GM18511 (cell line): ENCODE measurements at regions not wholly inside any gene's neighbourhood (a gene's known extent, or its start where the extent isn't known, plus 50 kb on each side); places are given as distances from the start of the nearest gene placed in this dataset.

Experiments
- ATAC-seq: cut with Tn5 transposase; IDR thresholded peaks from one replicate; pipeline ENCODE4 v1.9.1; 2021; ENCODE audit warnings: mild to moderate bottlenecking, moderate library complexity; ENCODE audit not compliant: unreplicated experiment

DNA sequence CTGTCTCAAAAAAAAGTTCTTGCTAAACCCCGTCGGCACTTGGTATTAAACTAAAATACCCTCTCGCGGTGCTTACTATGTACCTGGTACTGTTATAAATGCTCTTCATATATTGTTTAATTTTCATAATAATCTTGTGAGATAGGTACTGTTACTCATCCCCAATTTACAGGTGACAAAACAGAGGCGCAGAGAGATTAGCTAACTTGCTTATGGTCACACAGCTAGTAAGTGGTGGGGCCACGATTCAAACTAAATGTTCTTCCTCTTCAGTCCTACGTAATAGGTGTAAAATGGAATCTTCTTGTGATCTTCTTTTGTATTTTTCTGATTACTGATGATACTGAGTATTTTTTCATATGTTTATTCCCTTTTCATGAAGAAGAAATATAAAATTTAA, 51.3 kb downstream of the TET3 start:
- no peak for ATAC-seq

DNA sequence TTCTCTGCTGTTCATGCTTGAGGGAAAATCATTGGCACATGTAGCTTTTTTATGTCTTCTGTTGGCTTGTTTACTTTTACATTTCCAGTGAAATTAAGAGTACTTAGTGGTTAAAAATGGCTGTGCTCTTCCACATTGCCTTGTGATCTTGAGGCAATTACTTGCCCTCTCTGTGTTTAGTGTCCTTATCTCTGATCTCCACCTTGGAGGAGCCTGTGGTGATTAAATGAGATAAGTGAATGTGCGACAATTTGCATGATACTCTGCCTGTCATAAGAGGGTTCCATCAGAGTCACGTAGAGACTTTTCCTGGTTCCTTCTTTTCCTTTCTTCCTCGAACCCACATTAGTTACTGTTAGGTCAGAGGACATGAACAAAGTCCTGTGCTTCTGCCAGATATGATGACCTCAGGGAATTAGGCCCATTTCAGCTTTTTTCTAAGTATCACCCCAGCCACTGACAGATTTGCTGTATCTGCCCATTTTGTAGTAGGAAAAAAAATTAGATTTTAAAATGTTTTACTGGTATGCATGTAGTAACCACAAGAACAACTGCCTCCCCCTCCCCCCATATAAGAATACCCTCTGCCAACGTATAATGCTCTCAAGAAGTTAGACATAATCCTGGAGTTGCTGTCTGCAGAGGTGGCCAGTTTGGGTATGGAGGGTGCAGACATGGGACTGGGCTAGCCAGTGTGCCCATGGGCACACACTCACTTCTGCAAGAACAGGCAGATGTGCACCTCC, 51.9 kb downstream of the TET3 start:
- no peak for ATAC-seq

DNA sequence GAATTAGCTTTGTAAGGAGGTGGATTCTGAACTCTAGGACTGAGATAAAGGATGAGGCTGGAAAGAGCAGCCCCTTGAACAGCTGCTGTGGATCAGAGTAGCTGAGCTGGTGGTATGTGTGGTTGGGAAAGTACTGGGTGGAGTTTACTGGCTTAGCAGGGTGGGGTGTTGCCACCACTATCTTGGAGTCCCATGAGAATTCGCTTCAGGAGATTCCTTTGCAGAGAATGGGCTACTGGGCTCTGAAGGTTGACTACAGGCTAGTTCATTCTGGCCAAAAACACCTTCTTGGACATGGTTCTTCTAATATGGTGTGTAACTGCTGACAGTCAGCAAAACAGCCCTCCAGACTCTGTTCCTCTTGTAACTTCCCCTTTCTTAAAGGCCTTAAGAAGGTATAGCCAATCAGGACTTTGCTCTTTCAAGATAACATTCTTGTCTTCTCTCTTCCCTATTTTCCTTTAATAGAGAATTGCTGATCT, 52.7 kb downstream of the TET3 start:
- peak; percentile 60 for ATAC-seq

DNA sequence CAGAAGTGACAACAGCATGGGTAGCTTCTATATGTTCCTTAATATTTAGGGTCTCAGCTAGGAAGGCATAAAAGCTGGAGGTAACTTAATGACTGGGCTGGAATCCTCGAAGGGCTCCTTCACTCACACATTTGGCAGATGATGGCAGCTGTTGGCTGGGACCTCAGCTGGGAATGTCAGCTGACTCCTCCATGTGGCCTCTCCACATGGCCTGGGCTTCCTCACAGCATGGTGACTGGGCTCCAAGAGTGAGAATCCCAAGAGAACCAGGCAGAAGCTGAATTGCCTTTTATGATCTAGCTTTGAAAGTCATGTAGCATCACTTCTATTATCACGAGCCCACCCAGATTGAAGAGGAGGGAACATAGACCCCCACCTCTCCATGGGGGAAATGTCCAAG, 54.9 kb downstream of the TET3 start:
- ATAC-seq = no peak

DNA sequence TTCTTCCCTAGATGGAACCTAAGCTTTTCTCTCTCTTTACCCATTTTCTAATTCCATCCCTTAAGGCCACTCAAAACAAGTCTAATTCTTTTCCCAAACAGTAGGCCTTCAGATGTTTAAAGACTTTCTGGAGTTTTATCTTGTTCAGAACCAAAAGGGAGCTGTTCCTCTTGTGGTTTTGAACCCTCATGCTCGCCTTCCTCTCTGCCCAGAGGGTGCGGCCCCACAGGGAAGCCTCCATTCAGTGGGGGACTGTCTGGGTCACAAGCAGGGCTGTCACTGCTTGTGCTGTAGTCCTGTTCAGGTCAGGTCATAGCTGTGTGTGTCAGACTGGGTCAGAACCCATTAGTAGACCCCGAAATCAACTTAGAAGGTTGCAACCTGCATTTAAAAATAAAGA, 56.5 kb downstream of the TET3 start:
- no peak for ATAC-seq

DNA sequence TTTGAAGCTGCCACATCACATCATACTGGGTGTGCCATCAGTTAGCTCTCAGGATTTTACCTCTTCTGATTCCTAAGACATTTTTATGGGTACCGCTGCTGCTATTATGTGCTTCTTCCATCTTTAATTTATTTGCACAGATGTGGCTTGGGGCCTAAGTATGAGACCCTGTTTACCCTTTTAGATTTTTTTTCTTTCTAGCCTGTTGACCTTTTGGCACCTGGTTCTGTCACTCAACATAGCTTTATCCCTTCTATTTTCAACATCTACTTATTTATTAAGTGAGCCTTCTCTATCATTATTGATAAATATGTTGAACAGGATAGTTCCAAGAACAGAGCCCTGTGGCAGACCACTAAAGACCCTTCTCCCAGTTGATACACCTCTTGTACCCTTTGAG, 57.0 kb downstream of the TET3 start:
- ATAC-seq = no peak

DNA sequence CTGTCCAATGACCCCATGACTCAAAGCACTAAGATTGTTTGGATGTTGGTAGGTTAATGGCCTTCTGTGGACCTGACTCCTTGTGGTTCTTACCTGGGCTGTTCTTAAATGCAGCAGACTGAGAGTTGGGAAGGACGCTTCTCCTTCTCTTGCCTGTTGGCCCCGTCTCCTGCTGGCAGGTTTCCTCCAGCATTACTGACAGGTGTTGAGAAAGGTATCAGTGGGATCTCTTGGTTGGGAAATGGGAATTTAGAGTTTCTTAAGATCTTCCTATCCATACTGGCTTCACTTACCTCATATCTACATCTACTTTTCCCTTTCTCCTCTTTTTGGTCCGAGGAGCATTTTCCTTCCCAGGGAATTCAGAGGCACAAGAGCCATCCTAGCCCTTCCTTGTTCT, 57.9 kb downstream of the TET3 start:
- ATAC-seq = no peak

DNA sequence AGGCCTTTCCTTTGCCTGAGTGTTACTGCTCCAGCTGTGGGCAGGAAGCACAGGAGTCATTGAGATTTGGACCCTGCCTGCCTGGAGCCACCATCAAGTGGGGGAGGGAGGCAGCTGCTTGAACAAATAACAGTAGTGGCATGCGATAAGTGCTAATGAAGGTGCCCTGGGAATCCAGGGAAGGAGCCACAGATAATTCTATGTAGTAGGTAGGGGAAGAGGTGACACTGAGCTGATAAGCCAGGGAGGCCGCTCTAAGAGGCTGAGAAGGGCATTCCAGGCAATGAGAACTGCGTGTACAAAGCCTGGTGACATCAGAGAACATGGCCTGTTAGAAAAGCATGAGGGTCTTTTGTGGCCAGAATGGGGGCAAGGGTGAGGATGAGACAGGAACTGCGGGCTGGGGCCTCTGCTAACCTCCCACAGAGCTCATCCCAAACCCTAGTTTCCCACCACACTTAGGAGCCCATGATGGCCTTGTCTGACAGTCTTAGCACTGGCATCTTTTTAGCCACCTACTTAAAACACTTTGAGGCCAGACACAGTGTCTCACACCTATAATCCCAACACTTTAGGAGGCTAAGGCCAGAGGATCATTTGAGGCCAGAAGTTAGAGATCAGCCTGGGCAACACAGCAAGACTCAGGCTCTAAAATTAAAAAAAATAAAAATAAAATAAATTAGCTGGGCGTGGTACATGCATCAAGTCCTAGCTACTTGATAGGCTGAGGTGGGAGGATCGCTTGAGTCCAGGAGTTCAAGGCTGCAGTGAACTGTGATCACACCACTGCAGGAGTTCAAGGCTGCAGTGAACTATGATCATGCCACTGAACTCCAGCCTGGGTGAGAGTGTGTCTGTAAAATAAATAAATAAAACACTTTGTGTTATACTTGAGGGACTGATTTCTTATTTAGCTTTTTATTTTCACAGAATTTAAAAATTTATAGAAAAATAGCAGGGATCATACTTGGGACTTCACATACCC, 58.9 kb downstream of the TET3 start:
- no peak for ATAC-seq

DNA sequence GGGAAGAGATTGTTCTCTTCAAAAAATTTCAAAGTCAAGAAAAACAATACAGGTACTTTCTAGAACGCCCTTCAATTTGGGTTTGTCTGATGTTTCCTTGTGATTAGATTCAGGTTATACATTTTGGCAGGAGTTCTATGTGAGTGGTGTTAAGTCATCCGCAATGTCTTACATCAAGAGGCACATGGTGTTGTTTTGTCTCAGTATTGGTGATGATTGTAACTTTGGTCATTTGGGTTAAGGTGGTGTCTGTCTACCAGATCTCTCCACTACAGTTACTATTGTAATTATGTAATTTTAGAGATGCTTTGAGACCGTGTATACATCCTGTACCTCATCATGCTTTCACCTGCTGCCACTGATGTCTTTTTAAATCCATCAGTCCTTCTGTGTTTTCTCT, 60.3 kb downstream of the TET3 start:
- ATAC-seq = no peak

DNA sequence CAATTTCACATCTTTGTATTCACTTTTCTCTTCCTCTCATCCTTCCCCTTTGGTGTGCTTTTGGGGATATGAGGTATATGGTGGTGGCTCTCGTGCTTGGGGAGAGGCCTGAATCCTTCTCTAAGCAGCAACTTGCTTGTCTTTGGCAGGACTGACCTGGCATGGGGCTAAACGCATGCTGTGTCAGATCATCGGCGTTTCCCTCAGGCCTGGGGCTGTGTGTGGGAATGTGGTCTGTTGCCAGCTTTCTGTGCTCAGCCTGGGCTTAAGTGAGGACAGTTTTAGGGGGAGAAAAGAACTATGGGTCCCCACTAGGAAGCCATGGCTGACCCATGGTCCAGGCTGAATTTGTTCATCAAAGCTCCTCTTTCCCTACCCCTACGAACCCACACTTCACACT, 60.7 kb downstream of the TET3 start:
- ATAC-seq = no peak

DNA sequence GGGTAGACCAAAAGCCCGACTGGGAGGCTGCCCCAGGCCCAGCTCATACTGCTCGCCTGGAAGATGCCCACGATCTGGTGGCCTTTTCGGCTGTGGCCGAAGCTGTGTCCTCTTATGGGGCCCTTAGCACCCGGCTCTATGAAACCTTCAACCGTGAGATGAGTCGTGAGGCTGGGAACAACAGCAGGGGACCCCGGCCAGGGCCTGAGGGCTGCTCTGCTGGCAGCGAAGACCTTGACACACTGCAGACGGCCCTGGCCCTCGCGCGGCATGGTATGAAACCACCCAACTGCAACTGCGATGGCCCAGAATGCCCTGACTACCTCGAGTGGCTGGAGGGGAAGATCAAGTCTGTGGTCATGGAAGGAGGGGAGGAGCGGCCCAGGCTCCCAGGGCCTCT, 61.7 kb downstream of the TET3 start:
- ATAC-seq = no peak

DNA sequence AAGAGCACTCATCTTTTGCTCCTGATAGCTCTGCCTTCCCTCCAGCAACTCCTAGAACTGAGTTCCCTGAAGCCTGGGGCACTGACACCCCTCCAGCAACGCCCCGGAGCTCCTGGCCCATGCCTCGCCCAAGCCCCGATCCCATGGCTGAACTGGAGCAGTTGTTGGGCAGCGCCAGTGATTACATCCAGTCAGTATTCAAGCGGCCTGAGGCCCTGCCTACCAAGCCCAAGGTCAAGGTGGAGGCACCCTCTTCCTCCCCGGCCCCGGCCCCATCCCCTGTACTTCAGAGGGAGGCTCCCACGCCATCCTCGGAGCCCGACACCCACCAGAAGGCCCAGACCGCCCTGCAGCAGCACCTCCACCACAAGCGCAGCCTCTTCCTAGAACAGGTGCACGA, 62.4 kb downstream of the TET3 start:
- no peak for ATAC-seq

DNA sequence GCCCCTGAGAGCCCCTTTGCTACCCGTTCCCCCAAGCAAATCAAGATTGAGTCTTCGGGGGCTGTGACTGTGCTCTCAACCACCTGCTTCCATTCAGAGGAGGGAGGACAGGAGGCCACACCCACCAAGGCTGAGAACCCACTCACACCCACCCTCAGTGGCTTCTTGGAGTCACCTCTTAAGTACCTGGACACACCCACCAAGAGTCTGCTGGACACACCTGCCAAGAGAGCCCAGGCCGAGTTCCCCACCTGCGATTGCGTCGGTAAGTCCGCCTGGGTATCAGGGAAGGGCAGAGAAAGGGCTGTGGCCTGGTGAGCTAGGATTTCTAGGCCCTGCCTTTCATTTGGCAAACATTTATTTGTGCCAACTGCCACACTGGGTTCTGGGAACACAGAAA, 63.4 kb downstream of the TET3 start:
- no peak for ATAC-seq

DNA sequence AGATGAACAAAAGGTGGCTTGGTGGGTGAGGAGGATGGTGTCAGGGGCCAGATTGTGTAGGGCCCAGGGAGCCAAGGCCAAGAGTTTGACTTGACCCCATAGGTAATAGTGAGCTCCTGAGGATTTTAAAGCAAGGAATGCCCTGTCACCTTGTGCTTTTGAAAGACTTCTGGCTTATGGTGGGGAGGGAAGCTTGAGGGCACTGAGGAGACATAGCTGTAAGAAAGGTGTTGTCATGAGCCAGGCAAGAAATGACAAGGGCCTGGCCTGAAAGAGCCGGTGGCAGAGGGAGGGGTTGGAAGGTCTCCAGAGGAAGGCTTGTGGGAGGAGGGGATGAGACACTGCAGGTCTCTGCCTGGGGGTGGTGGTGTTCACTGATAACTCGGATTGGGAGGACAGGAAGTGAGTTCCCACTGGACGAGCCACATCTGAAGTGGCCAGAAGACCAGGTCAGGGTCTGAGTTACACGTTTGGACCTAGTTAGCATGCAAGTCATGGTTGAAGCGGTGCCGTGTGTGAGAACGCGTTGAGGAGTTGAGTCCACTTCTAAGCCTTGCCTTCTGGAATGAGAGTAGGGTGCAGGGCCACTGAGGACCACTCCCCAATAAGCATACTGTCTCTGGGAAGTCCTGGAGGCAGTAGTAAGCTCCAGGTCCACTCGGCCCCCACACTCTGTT, 64.3 kb downstream of the TET3 start:
- ATAC-seq = no peak

DNA sequence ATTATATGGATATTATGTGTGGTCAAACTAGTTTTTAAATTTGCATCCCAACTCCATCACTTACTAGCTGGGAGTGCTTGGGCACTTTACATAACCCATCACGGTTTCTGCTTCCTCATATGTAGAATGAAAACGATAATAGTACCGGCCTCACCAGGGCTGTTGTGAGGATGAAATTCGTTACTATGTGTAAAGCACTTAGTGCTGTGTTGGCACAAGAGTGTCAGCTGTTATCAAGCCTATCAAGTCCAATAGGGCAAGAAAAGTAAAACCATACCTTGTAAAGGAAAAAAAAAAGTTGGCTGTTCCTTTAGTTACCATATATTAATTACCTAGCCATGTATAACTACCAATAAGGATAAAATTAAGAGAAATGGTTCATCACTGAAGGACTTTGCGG, 65.4 kb downstream of the TET3 start:
- ATAC-seq = no peak

DNA sequence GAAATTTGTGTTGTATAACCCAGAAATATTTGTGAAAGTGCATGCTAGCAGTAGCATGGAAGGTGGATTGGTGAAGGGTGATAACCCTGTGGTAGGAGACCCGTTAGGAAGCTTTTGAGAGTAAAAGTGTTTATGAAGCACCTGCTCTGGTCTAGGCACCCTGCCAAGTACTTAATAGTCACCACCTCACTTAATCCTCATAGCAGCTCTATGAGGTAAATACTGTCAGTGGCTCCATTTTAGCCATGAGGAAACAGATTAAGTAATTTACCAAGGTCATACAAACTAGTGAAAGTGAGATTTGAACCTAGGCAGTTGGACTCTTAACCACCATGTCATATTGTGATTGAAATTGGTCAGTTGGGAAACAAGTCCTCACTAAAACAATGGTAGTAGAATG, 66.8 kb downstream of the TET3 start:
- no peak for ATAC-seq

DNA sequence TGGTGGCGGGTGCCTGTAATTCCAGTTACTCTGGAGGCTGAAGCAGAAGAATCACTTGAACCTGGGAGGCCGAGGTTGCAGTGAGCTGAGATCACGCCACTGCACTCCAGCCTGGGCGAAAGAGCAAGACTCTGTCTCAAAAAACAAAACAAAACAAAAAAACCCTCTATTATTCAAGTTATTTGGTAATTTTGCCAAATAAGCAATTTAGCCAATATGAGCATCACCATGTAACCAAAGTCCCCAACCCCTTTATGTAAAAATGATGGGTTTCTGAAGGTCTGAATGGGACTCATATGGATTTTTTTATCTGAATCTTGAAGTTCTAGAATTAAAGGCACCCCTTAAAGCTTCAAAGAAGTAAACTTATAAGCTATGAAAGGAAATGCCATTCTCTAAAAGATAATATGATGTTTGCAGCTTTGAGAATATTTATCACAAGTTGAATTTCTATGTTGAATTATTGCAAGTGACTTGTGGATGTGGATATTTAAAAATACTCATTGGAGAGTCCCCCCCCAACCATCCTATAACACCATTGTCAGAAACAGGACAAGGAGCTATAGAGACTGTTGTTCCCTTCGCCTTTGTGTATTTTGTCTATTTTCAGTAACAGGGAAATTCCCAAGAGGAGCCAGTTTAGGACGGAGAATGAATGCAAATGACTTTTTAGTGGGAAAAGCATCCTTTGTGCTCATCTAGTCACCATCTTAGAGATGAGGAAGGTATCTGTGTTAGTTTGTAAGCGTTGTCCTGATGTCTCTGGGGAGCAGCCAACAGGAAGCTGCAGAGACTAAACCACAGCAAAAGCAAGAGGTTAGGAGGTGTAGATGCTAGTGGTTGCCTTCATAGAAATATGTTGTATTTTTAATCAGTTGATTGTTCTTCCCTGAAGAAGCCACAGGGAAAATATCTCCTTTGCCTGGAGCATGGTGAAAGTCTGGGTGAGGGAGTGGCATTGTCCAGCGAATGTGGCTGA, 68.3 kb downstream of the TET3 start:
- ATAC-seq = peak; percentile 78

DNA sequence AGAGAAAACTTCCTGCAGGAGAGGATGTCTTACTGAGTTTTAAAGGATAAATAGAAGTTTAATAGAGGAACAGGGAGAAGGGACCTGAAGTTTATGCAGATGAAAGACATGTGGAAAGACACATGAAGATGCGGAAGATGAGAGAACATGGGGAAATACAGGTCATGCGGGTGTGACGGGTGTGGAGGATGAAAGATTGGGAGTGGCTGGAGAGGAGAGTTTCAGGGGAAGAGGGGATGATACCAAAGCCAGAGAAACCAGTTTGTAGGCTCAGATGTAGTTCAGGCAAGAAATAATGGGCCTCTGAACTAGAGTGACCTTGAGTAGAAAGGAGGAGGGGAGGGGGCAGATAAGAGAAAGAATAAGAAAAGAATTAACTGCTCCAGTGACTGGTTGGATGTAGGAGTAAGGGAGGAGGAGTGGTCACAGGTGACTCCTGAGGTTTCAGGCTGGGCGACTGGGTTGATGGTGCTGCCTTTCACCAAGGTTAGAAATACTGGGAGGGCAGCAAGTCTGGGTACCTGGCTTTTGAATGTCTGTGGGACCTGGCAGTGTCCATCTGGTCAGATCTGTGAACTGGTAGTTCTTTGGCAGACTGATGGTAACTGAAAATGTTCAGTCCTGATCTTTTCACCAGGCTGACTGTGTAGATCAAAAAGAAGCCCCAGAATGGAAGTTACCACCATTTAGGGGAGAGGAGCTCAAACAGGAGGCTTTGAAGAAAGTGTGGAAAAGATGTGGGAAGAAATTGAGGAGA, 69.4 kb downstream of the TET3 start:
- ATAC-seq = no peak

DNA sequence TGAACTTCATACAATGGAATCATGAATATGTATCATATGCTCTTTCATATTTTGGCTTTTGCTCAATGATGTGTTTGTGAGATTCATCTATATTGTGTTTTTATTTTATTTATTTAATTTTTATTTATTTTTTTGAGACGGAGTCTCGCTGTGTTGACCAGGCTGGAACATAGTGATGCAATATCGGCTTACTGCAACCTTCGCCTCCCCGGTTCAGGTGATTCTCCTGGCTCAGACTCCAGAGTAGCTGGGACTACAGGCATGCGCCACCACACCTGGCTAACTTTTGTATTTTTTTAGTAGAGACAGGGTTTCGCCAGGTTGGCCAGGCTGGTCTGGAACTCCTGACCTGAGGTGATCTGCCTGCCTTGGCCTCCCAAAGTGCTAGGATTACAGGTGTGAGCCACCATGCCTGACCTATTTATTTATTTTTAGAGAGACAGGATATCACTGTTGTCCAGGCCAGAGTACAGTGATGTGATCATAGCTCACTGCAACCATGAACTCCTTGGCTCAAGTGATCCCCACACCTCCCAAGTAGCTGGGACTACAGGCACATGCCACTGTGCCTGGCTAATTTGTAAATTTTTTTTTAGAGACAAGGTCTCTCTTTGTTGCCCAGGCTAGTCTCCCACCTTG, 74.5 kb downstream of the TET3 start:
- ATAC-seq = no peak
